Adrenal gland (tissue), 9 donors: ENCODE measurements at regions not wholly inside any gene's neighbourhood (a gene's known extent, or its start where the extent isn't known, plus 50 kb on each side); places are given as distances from the start of the nearest gene placed in this dataset.

Experiments
- DNase-seq, 7 donors: peaks; one replicate each; pipeline ENCODE4 v3.0.0-alpha.2; 2019 to 2020
- H3K27ac ChIP-seq, 5 donors: fragments of 200-600 bp; sonication (generic) in 4 of 5; 1 replicate in 3 of 5; 2 replicates in 2 of 5; pipeline versions ENCODE4 v1.5.1 to v1.8.0; 2016 to 2020; ENCODE audit warnings: mild to moderate bottlenecking in 1 of 5
- H3K27me3 ChIP-seq: fragments of 200-600 bp; 2 replicates; pipeline ENCODE4 v1.8.0; 2021
- H3K36me3 ChIP-seq, 2 donors: fragments of 200-600 bp; replicated peaks in 1 of 2; 1 replicate in 1 of 2; 2 replicates in 1 of 2; pipeline versions ENCODE4 v1.5.1 to v1.8.0; 2018 to 2022
- H3K4me1 ChIP-seq, 2 donors: fragments of 200-600 bp; replicated peaks in 1 of 2; 1 replicate in 1 of 2; 2 replicates in 1 of 2; pipeline versions ENCODE4 v1.5.1 to v1.8.0; 2018 to 2021
- H3K4me3 ChIP-seq, 4 donors: fragments of 200-600 bp; sonication (generic) in 3 of 4; one replicate each; pipeline ENCODE4 v1.5.1; 2016 to 2018
- H3K9me3 ChIP-seq, 3 donors: fragments of 200-600 bp; sonication (generic) in 1 of 3; replicated peaks in 1 of 3; 1 replicate in 2 of 3; 2 replicates in 1 of 3; pipeline versions ENCODE4 v1.5.1 to v1.8.0; 2016 to 2021
- CTCF ChIP-seq, 6 experiments: fragments of 450-650 bp in 4 of 6; fragments of 200-600 bp in 2 of 6; sonication (generic) in 1 of 6; IDR thresholded peaks; 1 replicate in 5 of 6; 2 replicates in 1 of 6; pipeline versions ENCODE4 v1.5.1 to v1.8.0; 2016 to 2021; ENCODE audit warnings: antibody characterized with exemption in 6 of 6, mild to moderate bottlenecking in 2 of 6, moderate library complexity in 1 of 6
- POLR2A ChIP-seq, 2 donors: fragments of 450-650 bp; IDR thresholded peaks; one replicate each; pipeline ENCODE4 v1.6.1; 2017; ENCODE audit warnings: antibody characterized with exemption in 2 of 2, mild to moderate bottlenecking in 2 of 2, moderate library complexity in 1 of 2
- WGBS, 4 donors: extraction: QIAGEN DNeasy Blood & Tissue Kit in 2 of 4; methylation state at CpG; one replicate each; pipeline versions ENCODE4 v1.1.5 to v1.1.7; 2013 to 2017; 5-methylcytosine and 5-hydroxymethylcytosine counted together
- intact Hi-C, 2 donors: fragments of 100-400 bp; cut with DNase I; formaldehyde crosslinking; loops; one replicate each; pipeline versions ENCODE4 v1.14.1 to v1.15.0; 2022 to 2023
- donor health status: healthy with polysubstance abuse.
- donor health status: Bipolar disorder and iron deficiency.
- donor health status: DM: yes; HTN: yes; CAD: no.
- donor health status: DM: no; HTN: no; CAD: no.
- donor health status: DM: no; HTN: no; CAD: no.

- no peaks in the 10 kb centered on the region for H3K9me3 ChIP-seq
- H3K27me3 ChIP-seq = no peaks in the 10 kb centered on the region
- H3K27ac ChIP-seq = no peak overlapping the region
- no peaks in the 10 kb centered on the region for H3K4me1 ChIP-seq
- intact Hi-C loops = no loop called here
- H3K36me3 ChIP-seq = no peaks in the 10 kb centered on the region
- H3K4me3 ChIP-seq = no peak overlapping the region
- DNase-seq = no peak
- TF ChIP-seq POLR2A (IDR thresholded peaks at IDR 0.05) = no peak
- TF ChIP-seq CTCF (IDR thresholded peaks at IDR 0.05) = no peak
- 67 to 72% (median 69%) methylated on average over 4 of the region's 4 CpGs for WGBS, 4 donors
Observed at GRCh38 chr7:21044384-21044783, 257.7 kb upstream of the SP8 start.

DNA sequence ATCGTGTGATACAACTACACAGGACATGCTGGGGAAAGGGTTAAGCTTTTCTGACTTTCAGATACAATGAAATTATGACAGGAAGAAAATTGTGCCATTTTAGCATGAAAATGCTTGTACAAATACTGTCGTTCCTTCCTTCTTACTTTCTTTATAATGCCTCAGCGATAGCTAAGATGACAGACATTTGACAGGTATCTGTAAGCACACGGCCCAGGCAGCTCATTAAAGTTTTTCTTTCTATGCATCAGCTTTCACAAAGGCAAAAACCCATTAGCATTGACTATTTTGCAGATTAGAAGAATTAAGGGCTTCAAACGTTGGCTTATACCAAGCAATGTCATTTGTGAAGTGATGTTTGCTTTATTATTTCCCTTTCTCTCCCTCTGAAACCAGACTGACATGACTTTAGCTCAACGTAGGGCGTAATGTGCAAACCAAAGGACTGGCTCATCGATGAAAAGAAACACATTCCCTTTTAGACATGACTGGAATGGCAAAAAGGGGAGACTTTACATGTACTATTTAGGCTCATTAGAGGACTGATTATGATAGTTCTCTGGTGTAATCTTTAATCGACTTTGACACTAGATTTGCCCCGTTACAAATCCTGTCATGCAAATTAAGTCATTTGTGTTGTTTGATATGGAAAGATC lies 258.4 kb upstream of the SP8 start:
- intact Hi-C loops = no loop called here
- H3K27ac ChIP-seq = no peak overlapping the region
- H3K27me3 ChIP-seq = no peaks in the 10 kb centered on the region
- no peaks in the 10 kb centered on the region for H3K9me3 ChIP-seq
- no peak overlapping the region for H3K4me3 ChIP-seq
- WGBS, 4 donors = 51 to 56% (median 55%) methylated on average over 10 of the region's 10 CpGs
- no peaks in the 10 kb centered on the region for H3K4me1 ChIP-seq
- TF ChIP-seq CTCF (IDR thresholded peaks at IDR 0.05) (no peak), POLR2A (IDR thresholded peaks at IDR 0.05) (no peak)
- H3K36me3 ChIP-seq = no peaks in the 10 kb centered on the region
- no peak for DNase-seq

GRCh38 chr7:21051865-21052264 lies 265.2 kb upstream of the SP8 start:
- Histone ChIP-seq H3K4me1 (no peaks in the 10 kb centered on the region), H3K9me3 (no peaks in the 10 kb centered on the region), H3K27me3 (peaks cover 7% of the 10 kb centered on the region), H3K4me3 (no peak overlapping the region), H3K27ac (no peak overlapping the region), H3K36me3 (no peaks in the 10 kb centered on the region)
- DNase-seq = no peak
- intact Hi-C loops = no loop called here
- TF ChIP-seq CTCF (IDR thresholded peaks at IDR 0.05) (no peak), POLR2A (IDR thresholded peaks at IDR 0.05) (no peak)
- whole genome bisulfite sequencing, 4 donors = 69 to 77% (median 77%) methylated on average over 3 of the region's 3 CpGs

- Histone ChIP-seq H3K4me1 (no peaks in the 10 kb centered on the region), H3K4me3 (no peak overlapping the region), H3K27ac (no peak overlapping the region), H3K27me3 (peaks cover 7% of the 10 kb centered on the region), H3K36me3 (no peaks in the 10 kb centered on the region), H3K9me3 (no peaks in the 10 kb centered on the region)
- intact Hi-C loops = no loop called here
- DNase-seq = no peak
- WGBS, 4 donors = 68 to 73% (median 71%) methylated on average over 5 of the region's 5 CpGs
- TF ChIP-seq POLR2A (IDR thresholded peaks at IDR 0.05) (no peak), CTCF (IDR thresholded peaks at IDR 0.05) (no peak)
Observed at GRCh38 chr7:21054427-21055112, 267.9 kb upstream of the SP8 start.
